ENCODE measurements at regions not wholly inside any gene's neighbourhood (a gene's known extent, or its start where the extent isn't known, plus 50 kb on each side); places are given as distances from the start of the nearest gene placed in this dataset.

DNA sequence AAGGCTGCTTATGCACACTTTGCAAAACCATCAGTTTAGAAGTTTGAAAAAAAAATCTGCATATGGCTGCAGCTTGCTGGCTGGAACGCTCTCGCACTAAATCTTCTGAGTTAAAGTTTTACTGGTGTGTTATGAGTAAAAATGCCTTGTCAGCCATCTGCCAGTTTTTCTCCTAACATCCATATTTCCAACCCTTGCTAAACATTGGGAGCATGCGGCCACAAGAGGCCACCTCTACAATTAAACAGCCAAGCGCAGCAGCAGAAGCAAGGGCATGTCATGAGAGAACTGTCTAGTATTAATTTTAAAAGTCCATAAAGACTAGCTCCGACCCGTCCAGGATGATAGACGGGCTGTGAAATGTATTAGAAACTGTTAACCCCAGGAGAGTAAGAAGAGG is 248.3 kb downstream of the TSHZ3 start:
- no peak for TF ChIP-seq POLR2A (IDR thresholded peaks at IDR 0.05; ENCODE audit: low read depth, low read length)
- DNase-seq (ENCODE audit: insufficient read length, low spot score) (no peak), FAIRE-seq (no peak)

DNA sequence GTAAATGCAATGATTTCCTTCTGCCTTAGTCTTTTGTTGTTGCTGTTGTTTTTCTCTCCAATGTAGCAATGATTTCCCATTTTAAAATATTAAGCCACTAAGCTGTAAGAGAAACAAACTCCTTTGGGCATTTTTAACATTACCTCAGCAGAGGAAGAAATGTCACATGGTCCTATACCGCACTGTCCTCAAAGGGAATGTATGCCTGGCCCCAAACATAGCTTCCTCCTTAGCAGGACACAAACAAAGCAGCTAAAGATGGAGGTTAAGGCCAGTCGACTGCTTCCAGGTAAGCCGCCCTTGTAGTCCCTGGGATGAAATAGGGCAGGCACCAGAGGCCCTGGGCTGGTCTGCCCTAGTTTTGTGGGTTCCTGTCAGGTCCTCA is 249.0 kb downstream of the TSHZ3 start:
- TF ChIP-seq POLR2A (IDR thresholded peaks at IDR 0.05; ENCODE audit: low read depth, low read length): no peak
- no peak for FAIRE-seq
- DNase-seq (ENCODE audit: insufficient read length, low spot score): no peak

GRCh38 chr19:31099515-31100205 is 249.6 kb downstream of the TSHZ3 start:
- FAIRE-seq (no peak), DNase-seq (ENCODE audit: insufficient read length, low spot score) (no peak)
- TF ChIP-seq POLR2A (IDR thresholded peaks at IDR 0.05; ENCODE audit: low read depth, low read length): no peak

GRCh38 chr19:31098836-31099235 is 250.4 kb downstream of the TSHZ3 start:
- no peak for TF ChIP-seq POLR2A (IDR thresholded peaks at IDR 0.05; ENCODE audit: low read depth, low read length)
- DNase-seq (ENCODE audit: insufficient read length, low spot score) (no peak), FAIRE-seq (no peak)

- no peak for TF ChIP-seq POLR2A (IDR thresholded peaks at IDR 0.05; ENCODE audit: low read depth, low read length)
- FAIRE-seq (no peak), DNase-seq (ENCODE audit: insufficient read length, low spot score) (no peak)
Measured at GRCh38 chr19:31096935-31097545, 252.2 kb downstream of the TSHZ3 start.

DNA sequence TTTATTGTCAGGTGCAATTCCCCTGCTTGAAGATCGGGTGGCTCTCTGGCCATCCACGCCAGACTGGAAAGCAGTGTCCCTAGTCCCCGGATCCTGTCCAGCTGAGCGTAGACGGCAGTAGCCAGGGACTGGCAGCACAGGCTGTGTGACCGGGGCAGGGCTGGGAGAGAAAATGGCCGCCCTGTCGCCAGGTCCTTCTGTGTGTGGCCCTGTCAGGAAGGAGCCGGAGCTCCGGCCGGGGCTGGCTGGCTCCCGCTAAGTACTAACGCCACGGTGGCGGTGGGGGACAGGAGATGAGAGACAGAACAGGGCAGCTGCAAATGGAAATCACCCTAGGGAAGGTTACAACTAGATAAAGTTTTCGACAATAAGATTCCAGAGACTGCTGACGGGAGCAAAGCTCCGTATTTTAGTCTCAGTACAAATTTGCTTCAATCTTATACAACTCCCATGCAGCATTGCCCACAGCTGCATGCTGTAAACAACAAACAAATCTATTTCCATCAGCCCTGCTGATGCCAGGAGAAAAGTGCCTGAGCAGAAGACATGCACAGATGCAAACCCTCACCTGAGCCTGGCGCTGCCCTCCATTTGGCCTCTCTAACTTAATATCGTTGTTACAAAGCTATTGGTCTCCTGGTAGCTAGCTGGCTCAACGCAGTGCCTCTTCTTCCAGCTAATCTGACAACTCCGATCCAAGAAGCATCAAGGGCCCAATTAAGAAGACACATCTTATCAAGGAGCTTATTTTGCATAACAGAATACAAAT is 253.0 kb downstream of the TSHZ3 start:
- DNase-seq (ENCODE audit: insufficient read length, low spot score): no peak
- no peak for FAIRE-seq
- TF ChIP-seq POLR2A (IDR thresholded peaks at IDR 0.05; ENCODE audit: low read depth, low read length): no peak

DNA sequence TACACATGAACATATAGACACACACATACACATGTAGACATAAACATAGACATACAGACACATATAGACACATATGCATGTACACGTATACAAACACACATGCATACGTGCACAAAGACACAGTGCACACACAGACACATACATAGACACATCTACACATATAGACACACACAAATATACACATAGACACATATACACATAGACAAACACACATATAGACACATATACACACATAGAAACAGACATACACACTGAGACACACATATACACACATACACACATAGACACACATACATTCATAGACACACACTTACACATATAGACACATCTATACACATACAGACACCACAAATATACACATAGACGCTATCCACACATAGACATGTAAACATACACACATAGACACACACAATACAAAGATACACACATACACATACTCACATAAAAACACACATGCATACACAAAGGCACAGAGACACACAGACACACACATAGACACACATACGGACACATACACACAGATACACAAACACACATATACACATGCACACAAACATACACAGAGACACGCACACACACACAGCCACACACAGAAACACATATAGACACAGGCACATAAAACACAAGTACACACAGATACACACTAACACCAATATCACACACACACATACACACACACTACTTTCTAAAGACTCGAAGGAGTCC is 254.0 kb downstream of the TSHZ3 start:
- FAIRE-seq: no peak

DNA sequence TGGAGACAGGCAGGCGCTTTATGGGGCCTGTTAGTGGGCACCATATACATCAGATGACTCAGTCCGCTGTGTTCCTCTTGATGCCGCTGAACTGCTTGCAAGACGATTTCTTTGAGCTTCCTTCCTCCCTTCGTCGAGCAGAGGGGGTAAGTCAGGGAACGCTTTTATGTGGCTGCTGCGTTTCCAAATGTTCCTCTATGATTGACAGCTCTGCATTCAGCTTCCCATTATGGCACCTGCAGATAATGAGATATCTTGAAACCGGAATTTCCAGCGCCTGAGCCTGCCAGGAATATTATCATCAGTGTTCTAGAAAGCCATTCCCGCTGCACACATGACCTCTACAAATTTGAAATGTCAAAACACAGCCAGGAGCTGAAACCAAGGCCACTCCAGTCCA is 257.0 kb downstream of the TSHZ3 start:
- TF ChIP-seq POLR2A (IDR thresholded peaks at IDR 0.05; ENCODE audit: low read depth, low read length): no peak
- FAIRE-seq (no peak), DNase-seq (ENCODE audit: insufficient read length, low spot score) (no peak)

More for the DNA sequence above, 254.0 kb downstream of the TSHZ3 start:
- TF ChIP-seq POLR2A (IDR thresholded peaks at IDR 0.05; ENCODE audit: low read depth, low read length): no peak
- no peak for DNase-seq (ENCODE audit: insufficient read length, low spot score)

DNA sequence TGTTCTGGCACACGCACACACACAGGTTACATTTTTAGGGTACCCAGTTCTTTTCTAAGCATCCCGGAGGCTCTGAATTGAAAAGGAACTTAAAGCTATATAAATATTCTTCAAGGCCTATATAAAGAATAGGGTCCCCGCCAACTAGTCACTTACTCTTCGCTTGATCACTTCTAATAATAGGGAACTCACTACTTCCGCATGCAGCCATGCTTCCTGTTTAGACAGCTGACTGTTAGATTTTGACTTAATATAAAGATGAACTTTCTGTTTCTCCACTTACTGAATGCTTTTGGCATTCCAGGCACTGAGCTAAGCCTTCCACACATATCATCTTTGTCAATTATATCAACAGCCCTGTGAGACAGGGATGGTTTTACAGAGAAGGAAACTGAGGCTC is 259.6 kb downstream of the TSHZ3 start:
- no peak for DNase-seq (ENCODE audit: insufficient read length, low spot score)
- TF ChIP-seq POLR2A (IDR thresholded peaks at IDR 0.05; ENCODE audit: low read depth, low read length): no peak
- no peak for FAIRE-seq

DNA sequence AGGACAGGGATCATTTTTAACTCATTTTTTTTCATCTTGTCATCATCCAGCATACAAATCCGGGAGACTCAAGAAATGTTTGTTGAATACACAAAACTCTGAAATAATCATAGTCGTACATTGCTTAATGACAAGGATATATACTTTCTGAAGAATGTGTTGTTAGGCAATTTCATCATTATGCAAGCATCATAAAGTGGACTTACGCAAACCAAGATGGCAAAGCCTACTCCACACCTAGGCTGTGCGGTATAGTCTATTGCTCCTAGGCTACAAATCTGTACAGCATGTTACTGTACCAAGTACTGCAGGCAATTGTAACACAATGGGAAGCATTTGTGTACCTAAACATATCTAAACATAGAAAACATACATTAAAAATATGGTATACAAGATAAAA is 264.1 kb downstream of the TSHZ3 start:
- TF ChIP-seq POLR2A (IDR thresholded peaks at IDR 0.05; ENCODE audit: low read depth, low read length): no peak
- DNase-seq (ENCODE audit: insufficient read length, low spot score) (no peak), FAIRE-seq (no peak)

- no peak for TF ChIP-seq POLR2A (IDR thresholded peaks at IDR 0.05; ENCODE audit: low read depth, low read length)
- FAIRE-seq (no peak), DNase-seq (ENCODE audit: insufficient read length, low spot score) (no peak)
Measured at GRCh38 chr19:31083105-31083504, 266.1 kb downstream of the TSHZ3 start.

DNA sequence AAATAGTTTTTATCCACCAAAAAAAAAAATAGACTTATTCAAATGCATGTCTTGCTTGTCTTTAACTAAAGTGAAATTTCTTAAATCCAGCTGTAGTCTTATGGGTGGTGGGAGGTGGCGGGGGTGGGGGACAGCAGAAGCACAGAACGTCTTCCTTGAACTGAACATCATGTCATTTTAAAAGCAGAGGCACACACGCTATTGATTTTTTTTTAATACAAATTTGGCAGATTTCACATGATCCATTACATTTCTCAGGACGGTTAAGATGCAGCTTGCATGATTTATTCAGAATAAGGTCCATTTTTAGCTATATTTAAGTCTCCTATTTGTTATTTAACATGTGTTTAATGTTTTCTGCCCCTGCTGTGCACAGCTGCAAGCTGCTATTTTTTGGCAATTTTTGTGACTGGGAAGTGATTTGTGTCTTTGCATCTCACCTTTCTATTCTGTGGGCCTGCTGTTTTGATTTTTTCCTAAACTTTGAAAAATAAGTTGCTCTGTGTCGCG is 274.0 kb downstream of the TSHZ3 start:
- no peak for TF ChIP-seq POLR2A (IDR thresholded peaks at IDR 0.05; ENCODE audit: low read depth, low read length)
- FAIRE-seq (no peak), DNase-seq (ENCODE audit: insufficient read length, low spot score) (no peak)

- DNase-seq (ENCODE audit: insufficient read length, low spot score) (no peak), FAIRE-seq (no peak)
- no peak for TF ChIP-seq POLR2A (IDR thresholded peaks at IDR 0.05; ENCODE audit: low read depth, low read length)
Measured at GRCh38 chr19:31074199-31075125, 274.8 kb downstream of the TSHZ3 start.

Measured in H54 (cell line).